K562 (cell line): ENCODE measurements at regions not wholly inside any gene's neighbourhood (a gene's known extent, or its start where the extent isn't known, plus 50 kb on each side); places are given as distances from the start of the nearest gene placed in this dataset.
A peak's percentile ranks its signal among the peaks of the same experiment; 100 is the strongest.

Experiments
- ATAC-seq: fragments of 200-7000 bp; cut with Tn5 transposase; 3 replicates; pipeline ENCODE4 v1.9.1; 2020; ENCODE audit warnings: moderate library complexity
- BruUV-seq: library from RNA; stranded (reverse); fragments of 400-500 nt; replicated peaks from 2 replicates; lab custom pipeline; 2021; lab: Mats Ljungman, UMichigan
- CTCF ChIA-PET: fragments of 300-600 bp; formaldehyde crosslinking; extraction: SDS; loops from one replicate; lab custom pipeline; 2021; ENCODE audit warnings: low intra/inter-chr PET ratio; lab: Yijun Ruan, JAX
- POLR2A ChIA-PET: fragments of 300-600, 350-650 bp; sonication (Branson Sonifier 250); formaldehyde crosslinking; extraction: SDS; loops from one replicate; lab custom pipeline; 2021; ENCODE audit warnings: antibody characterized with exemption, inconsistent platforms; lab: Yijun Ruan, JAX
- DNase-seq, 4 experiments: peaks; one replicate each; pipeline versions ENCODE4 v3.0.0 to v3.0.0-alpha.2; 2011 to 2018; ENCODE audit warnings: low spot score in 3 of 4, mixed read lengths in 3 of 4; ENCODE audit errors: extremely low read depth in 1 of 4
- FAIRE-seq: peaks from 2 replicates; lab custom pipeline; 2011; peaks lifted over from hg19 to GRCh38; lab: Jason Lieb, UNC
- H2AFZ ChIP-seq: 2 replicates; pipeline ENCODE4 v1.6.0; 2011; ENCODE audit warnings: low read depth, low read length, control low read depth, inconsistent platforms
- H3K27ac ChIP-seq: fragments of 200-600 bp; 3 replicates; pipeline ENCODE4 v1.8.0; 2011; ENCODE audit warnings: low read depth, mild to moderate bottlenecking, control low read depth, inconsistent platforms, low read length, moderate library complexity, mixed read lengths; ENCODE audit errors: extremely low read depth
- H3K27me3 ChIP-seq, 2 experiments: fragments of 300-600 bp in 1 of 2; 2 replicates in 1 of 2; 3 replicates in 1 of 2; pipeline versions ENCODE4 v1.6.0 to v1.8.0; 2011; ENCODE audit warnings: inconsistent platforms in 2 of 2, low read length in 2 of 2, mild to moderate bottlenecking in 1 of 2, mixed read lengths in 1 of 2, moderate library complexity in 1 of 2; ENCODE audit not compliant: control insufficient read depth in 2 of 2, insufficient read depth in 2 of 2
- H3K36me3 ChIP-seq: fragments of 300-600 bp; 3 replicates; pipeline ENCODE4 v1.8.0; 2011; ENCODE audit warnings: mild to moderate bottlenecking, low read length, inconsistent platforms; ENCODE audit not compliant: control insufficient read depth, insufficient read depth
- H3K4me1 ChIP-seq, 2 experiments: fragments of 200-600 bp in 1 of 2; replicated peaks in 1 of 2; 2 replicates in 1 of 2; 3 replicates in 1 of 2; pipeline versions ENCODE4 v1.5.1 to v1.8.0; 2011; ENCODE audit warnings: inconsistent platforms in 2 of 2, low read length in 2 of 2, mild to moderate bottlenecking in 1 of 2, mixed read lengths in 1 of 2, moderate library complexity in 1 of 2; ENCODE audit not compliant: control insufficient read depth in 2 of 2, insufficient read depth in 2 of 2
- H3K4me2 ChIP-seq: 2 replicates; pipeline ENCODE4 v1.6.1; 2011; ENCODE audit warnings: low read length, control low read depth, inconsistent platforms, mixed read lengths; ENCODE audit not compliant: insufficient read depth
- H3K4me3 ChIP-seq: fragments of 200-600 bp; sonication (generic), shearing (Covaris generic); 2 replicates; pipeline ENCODE4 v1.5.1; 2016; ENCODE audit warnings: control low read depth, inconsistent platforms
- H3K79me2 ChIP-seq: fragments of 200-600 bp; 3 replicates; pipeline ENCODE4 v1.8.0; 2011; ENCODE audit warnings: low read length, inconsistent platforms; ENCODE audit not compliant: control insufficient read depth, insufficient read depth
- H3K9ac ChIP-seq, 2 experiments: 2 replicates each; pipeline versions ENCODE4 v1.6.0 to v1.6.1; 2011; ENCODE audit warnings: low read depth in 2 of 2, low read length in 2 of 2, control low read depth in 1 of 2, inconsistent platforms in 1 of 2, mild to moderate bottlenecking in 1 of 2, mixed read lengths in 1 of 2; ENCODE audit not compliant: insufficient read depth in 1 of 2
- H3K9me1 ChIP-seq: one replicate; pipeline ENCODE4 v1.6.0; 2011; ENCODE audit warnings: inconsistent platforms, mild to moderate bottlenecking, low read length, moderate library complexity; ENCODE audit not compliant: control insufficient read depth, insufficient read depth
- H3K9me3 ChIP-seq: replicated peaks from 2 replicates; pipeline ENCODE4 v1.5.1; 2011; ENCODE audit warnings: low read depth, low read length, inconsistent platforms; ENCODE audit not compliant: control insufficient read depth, insufficient read depth
- H4K20me1 ChIP-seq: replicated peaks from 2 replicates; pipeline ENCODE4 v1.6.1; 2011; ENCODE audit warnings: low read length, inconsistent platforms, mixed read lengths; ENCODE audit not compliant: control insufficient read depth, insufficient read depth
- CBFA2T3 ChIP-seq: fragments of 450-650 bp; IDR thresholded peaks from 2 replicates; pipeline ENCODE4 v1.6.1; 2017
- CEBPG ChIP-seq, 3 experiments: fragments of 200-800 bp in 1 of 3; sonication (Bioruptor generic) in 1 of 3; sonication (generic) in 1 of 3; formaldehyde crosslinking in 1 of 3; IDR thresholded peaks in 2 of 3; conservative IDR thresholded peaks in 1 of 3; 2 replicates each; pipeline versions ENCODE4 v1.6.1 to v1.8.0; 2016 to 2022; ENCODE audit warnings: missing compliant biosample characterization in 2 of 3, missing genetic modification characterization in 2 of 3, mild to moderate bottlenecking in 1 of 3, missing genetic modification reagents in 1 of 3
- NR2C1 ChIP-seq, 2 experiments: fragments of 450-650 bp; IDR thresholded peaks; 2 replicates each; pipeline ENCODE4 v1.6.1; 2017; ENCODE audit warnings: mild to moderate bottlenecking in 2 of 2, antibody characterized with exemption in 1 of 2, inconsistent platforms in 1 of 2, missing compliant biosample characterization in 1 of 2, missing genetic modification characterization in 1 of 2
- WGBS: fragments of 100-300 bp; shearing (Covaris generic); methylation state at CpG from one replicate; pipeline ENCODE4 v1.1.6; 2016; ENCODE audit warnings: low coverage, mixed read lengths; ENCODE audit not compliant: insufficient coverage; ENCODE audit errors: missing lambda C conversion rate; 5-methylcytosine and 5-hydroxymethylcytosine counted together
- in situ Hi-C: fragments of 300-500 bp; cut with MboI; formaldehyde crosslinking; loops from 4 replicates; pipeline ENCODE4 v1.15.0; 2018; ENCODE audit warnings: inconsistent platforms, mixed read lengths
- intact Hi-C: fragments of 100-400 bp; cut with micrococcal nuclease; formaldehyde crosslinking; loops from 2 replicates; pipeline ENCODE4 v1.14.2; 2022
- TF ChIP-seq, protein P1 (sequence below): fragments of 200-800 bp; sonication (Bioruptor generic); IDR thresholded peaks from 2 replicates; pipeline ENCODE4 v1.6.1; 2017; ENCODE audit warnings: missing genetic modification characterization, missing compliant biosample characterization

DNA sequence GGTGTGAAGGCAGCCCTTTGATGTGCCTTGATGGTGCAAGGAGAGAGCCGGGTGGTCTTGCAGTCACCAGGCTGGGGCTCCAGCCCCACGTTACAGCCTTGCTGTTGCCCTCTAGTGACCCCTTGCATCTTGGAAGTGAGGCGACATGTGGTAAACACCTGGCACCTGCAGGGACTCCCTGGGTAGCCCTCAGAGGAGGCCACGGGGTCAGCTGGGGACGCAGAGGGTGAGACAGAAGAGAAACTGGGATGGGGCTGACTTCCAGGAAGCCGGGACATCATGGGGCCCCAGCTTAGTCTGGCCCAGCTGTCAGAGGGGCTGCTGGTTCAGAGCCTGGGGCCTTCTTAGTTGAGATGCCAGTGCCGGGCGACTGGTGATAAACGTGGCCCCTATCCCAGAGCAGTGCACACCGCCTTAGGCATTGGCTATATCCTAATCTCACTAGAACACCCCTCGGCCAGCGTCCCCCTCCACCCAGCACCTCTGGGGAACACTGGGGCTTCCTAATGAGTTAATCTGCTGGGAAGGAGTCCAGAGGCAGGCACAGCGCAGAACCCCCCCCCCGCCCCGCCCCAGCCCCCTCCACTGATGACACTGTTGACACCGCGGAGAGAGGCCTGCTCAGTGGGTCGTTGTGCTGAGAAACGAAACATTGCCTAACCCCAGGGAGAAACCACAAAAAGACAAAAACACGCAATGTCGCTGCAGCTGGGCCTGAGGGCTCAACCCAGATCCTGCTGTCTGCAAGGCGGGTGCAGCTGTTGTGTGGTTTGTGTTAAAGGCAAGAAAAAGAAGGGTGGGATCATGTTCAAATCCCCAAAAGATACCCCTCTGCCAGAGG, 60.5 kb upstream of the KLF13 start:
- ATAC-seq (no peak), FAIRE-seq (no peak), DNase-seq (no peak)
- ChIA-PET CTCF (no interaction called here), POLR2A (interaction anchor here (0.7 kb wide), 1 partner anchor 13 kb away, joined by 3 read pairs; no protein-coding TSS in a partner anchor)
- Histone ChIP-seq H3K9ac (no peak overlapping the region), H3K4me2 (no peak overlapping the region), H3K27ac (no peak overlapping the region), H3K9me1 (no peaks in the 10 kb centered on the region), H4K20me1 (no peaks in the 10 kb centered on the region), H3K36me3 (no peaks in the 10 kb centered on the region), H3K79me2 (no peaks in the 10 kb centered on the region), H3K4me1 (peaks cover 2 to 31% of the 10 kb centered on the region in 2 experiments; a peak in 4 of 5 replicates), H3K9me3 (no peaks in the 10 kb centered on the region), H3K27me3 (peaks cover 0 to 8% of the 10 kb centered on the region in 2 experiments; a peak in 1 of 5 replicates), H3K4me3 (no peak overlapping the region), H2AFZ (no peak overlapping the region)
- in situ Hi-C loops, result no loop called here
- no TSS peak for BruUV-seq
- intact Hi-C loops, result no loop called here
- TF ChIP-seq, protein P1, sequence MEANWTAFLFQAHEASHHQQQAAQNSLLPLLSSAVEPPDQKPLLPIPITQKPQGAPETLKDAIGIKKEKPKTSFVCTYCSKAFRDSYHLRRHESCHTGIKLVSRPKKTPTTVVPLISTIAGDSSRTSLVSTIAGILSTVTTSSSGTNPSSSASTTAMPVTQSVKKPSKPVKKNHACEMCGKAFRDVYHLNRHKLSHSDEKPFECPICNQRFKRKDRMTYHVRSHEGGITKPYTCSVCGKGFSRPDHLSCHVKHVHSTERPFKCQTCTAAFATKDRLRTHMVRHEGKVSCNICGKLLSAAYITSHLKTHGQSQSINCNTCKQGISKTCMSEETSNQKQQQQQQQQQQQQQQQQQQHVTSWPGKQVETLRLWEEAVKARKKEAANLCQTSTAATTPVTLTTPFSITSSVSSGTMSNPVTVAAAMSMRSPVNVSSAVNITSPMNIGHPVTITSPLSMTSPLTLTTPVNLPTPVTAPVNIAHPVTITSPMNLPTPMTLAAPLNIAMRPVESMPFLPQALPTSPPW (CRISPR knock-in tag), result peak; percentile 28; the same call in 1 of the 2 replicates
- TF ChIP-seq CEBPG (CRISPR knock-in tag; IDR thresholded peaks at IDR 0.05) (no peak), CEBPG (tag; conservative IDR thresholded peaks at IDR 0.05 in 1 of 2, IDR thresholded peaks at IDR 0.05 in 1 of 2) (peak in 1 of 2 experiments; percentile 14; a peak in 1 of 4 replicates), NR2C1 (IDR thresholded peaks at IDR 0.05) (no peak), NR2C1 (tag; IDR thresholded peaks at IDR 0.05) (no peak), CBFA2T3 (peak; percentile 24; the same call in 1 of the 2 replicates)
- 7% methylated on average over 16 of the region's 22 CpGs for WGBS
